NT2/D1 (cell line): ENCODE measurements at regions not wholly inside any gene's neighbourhood (a gene's known extent, or its start where the extent isn't known, plus 50 kb on each side); places are given as distances from the start of the nearest gene placed in this dataset.

Source experiments
- SUZ12 ChIP-seq: IDR thresholded peaks from 2 replicates; pipeline ENCODE4 v1.6.1; 2011; ENCODE audit not compliant: insufficient read length, insufficient read depth; ENCODE audit errors: extremely low read depth
- YY1 ChIP-seq: IDR thresholded peaks from 2 replicates; pipeline ENCODE4 v1.6.1; 2011; ENCODE audit not compliant: insufficient read length, insufficient read depth
- ZNF274 ChIP-seq: IDR thresholded peaks from 2 replicates; pipeline ENCODE4 v1.6.1; 2011; ENCODE audit warnings: mild to moderate bottlenecking, low read depth, low read length

GRCh38 chr16:51936846-51937245, 610.1 kb downstream of the TOX3 start:
- no peak for TF ChIP-seq SUZ12
- no peak for TF ChIP-seq YY1
- TF ChIP-seq ZNF274: no peak
